ENCODE measurements at regions not wholly inside any gene's neighbourhood (a gene's known extent, or its start where the extent isn't known, plus 50 kb on each side); places are given as distances from the start of the nearest gene placed in this dataset.
"Not testable (repeated sequence)": the region's sequence is repeated elsewhere in the genome, so short reads cannot be mapped to it uniquely, and the experiment has no call there.

DNA sequence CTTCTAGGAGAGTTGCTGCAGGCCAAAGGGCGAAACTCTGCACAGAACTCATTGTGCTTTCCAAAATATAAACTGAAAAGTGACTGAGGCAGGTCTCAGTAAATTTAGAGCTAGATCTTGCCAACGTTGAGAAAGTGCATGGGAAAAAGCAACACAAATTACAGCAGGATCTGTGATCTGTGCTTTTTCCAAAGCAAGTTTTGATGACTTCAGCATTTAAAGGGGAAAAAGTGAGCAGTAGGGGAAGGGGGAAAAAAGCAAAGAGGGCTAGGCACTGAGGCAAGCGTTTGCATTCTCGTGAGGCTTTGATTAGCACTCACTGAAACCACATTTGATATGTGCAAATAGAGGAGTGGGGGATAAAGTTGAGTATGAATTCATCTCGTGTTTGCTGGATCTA, 351.5 kb upstream of the NPAP1 start:
- DNase-seq, result not testable (repeated sequence)

DNA sequence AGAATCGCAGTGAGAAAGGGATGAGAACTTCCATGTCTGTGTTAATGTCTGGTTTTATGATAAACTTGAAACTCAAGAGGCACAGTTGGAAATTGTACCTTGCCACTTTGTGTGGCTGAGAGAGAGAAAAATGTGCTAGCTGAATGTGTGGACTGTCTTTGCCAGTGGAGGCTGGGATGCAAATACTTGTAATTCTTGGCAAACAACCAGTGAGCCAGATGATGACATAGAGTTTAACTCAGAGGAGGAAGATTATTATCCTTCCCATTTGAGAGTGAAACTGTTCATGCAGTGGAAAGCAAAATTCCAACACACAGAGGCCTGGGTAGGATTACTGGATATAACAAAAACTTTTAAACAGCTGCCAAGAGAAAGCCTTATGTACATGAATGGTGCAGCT, 349.1 kb upstream of the NPAP1 start:
- not testable (repeated sequence) for DNase-seq

DNA sequence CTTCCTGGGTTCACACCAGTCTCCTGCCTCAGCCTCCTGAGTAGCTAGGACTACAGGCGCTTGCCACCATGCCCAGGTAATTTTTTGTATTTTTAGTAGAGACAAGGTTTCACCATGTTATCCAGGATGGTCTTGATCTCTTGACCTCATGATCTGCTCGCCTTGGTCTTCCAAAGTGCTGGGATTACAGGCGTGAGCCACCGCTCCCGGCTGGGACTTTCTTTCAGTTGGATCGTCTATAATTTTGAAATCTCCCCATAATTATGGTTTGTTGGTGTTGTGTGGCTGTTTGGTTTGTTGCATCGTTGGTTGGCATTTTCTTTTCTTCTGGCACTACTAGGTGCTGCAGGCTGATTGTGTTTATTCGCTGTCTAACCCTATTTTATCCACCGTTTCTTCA, 343.6 kb upstream of the NPAP1 start:
- DNase-seq, result not testable (repeated sequence)

DNA sequence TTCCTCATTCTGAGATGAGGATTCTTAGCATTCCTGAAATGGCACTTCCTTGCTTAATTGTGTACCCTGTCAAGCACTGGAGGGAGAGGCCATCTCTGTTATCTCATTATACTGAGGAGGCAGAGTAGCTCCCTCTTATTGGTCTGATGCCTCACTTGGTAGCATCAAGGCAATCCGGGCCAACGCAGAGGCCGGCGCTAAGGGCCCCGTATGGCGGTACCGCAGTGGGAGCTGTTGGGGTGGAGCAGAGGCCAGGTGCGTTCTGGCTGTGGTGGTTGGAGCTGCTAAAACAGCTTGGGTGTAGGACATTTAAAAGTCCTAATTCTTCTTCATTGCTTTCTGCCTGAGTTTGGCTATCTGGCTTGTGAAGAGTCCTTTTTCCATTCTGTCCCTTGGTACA, 333.7 kb upstream of the NPAP1 start:
- DNase-seq, result not testable (repeated sequence)

DNA sequence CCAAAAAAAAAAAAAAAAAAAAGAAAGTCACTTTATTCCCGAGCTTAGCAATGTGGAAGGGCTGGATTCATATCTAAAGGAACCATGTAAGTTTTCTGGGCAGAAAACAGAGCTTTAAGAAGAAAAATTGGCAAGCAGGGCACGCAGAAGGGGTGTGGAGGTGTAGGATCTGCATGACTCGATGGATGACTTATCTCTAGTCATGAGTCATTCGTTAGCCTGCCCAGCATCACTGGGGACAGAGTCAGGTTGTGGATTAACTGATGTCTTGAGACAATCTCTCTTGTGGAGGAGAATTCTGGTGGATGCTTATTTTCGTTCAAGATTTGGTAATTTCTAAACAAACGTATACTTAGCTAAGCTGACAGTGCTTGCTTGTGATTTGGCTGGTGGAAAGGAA, 322.8 kb upstream of the NPAP1 start:
- not testable (repeated sequence) for DNase-seq

DNA sequence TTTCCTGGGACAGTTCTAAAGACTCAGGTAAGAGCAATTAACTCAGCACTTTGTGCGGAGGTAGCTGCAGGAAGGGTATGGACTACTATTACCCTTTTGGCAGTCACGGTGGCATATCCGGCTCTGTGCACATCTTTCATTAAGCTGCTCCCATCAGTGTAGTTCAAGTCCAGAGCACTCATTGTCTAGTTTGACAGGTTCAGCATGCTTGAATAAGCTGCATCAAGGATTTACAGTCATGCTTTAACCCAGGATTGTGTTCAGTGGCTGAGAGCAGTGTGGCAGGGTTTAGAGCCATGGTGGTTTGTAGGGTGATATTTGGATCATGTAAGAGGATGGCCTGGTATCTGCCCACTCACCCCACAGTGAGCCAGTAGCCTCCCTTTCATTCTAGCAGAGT, 294.5 kb upstream of the NPAP1 start:
- DNase-seq, result not testable (repeated sequence)

DNA sequence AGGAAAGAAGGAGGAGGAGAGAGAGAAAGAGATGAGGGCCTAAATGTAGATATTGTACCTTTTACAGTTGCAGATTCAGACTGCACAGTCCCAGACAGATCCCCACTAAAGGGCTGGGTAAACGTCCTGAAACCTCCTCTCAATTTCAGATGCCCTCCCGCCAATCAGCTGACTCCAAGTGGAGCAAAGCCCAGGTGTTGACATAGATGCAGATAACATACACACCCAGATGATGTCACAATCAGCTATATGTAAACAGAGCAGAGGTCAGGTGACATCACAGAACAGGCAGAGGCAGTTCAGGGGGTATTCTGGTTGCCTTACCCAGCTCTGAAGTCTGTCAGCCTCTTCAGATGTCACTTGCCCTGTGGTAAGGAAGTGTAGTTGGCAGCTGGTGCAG, 290.3 kb upstream of the NPAP1 start:
- not testable (repeated sequence) for DNase-seq

DNA sequence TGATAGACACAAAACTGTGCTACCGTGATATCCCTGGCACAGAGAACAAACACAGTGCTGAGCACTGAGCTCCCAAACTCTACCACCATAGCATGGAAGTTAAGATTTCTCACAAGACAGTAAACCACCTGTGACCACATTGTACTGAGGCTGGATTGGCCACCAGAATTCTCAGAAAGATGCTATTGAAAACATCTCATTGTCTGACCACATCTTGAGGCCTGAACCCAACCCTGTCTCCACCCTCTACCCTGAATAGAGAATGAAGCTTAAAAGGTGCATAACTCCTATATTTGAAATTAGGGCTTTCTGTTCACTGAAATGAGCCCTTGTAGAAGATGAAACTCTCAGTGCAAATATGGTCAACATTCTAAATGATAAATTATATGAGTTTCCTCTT, 281.3 kb upstream of the NPAP1 start:
- no peak for DNase-seq

DNA sequence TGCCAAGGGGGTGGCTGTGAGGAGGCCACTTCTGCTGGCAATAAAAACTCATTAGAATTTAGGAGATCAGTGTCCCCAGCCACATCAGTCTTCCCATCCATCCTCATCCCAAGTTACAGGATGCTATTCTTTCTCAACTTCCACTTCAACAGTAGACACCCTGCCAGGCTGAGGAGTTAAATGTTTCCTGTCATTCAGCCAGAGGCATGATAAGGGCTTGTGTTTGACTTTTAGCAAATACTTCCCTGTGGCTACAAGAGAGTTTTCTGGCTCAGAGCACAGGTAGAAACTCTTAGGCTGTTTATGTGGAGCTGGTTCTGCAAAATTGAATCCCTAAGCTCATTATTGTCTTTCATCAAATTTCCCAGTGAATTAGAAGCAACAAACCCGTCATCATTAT, 262.9 kb upstream of the NPAP1 start:
- DNase-seq, result not testable (repeated sequence)

DNA sequence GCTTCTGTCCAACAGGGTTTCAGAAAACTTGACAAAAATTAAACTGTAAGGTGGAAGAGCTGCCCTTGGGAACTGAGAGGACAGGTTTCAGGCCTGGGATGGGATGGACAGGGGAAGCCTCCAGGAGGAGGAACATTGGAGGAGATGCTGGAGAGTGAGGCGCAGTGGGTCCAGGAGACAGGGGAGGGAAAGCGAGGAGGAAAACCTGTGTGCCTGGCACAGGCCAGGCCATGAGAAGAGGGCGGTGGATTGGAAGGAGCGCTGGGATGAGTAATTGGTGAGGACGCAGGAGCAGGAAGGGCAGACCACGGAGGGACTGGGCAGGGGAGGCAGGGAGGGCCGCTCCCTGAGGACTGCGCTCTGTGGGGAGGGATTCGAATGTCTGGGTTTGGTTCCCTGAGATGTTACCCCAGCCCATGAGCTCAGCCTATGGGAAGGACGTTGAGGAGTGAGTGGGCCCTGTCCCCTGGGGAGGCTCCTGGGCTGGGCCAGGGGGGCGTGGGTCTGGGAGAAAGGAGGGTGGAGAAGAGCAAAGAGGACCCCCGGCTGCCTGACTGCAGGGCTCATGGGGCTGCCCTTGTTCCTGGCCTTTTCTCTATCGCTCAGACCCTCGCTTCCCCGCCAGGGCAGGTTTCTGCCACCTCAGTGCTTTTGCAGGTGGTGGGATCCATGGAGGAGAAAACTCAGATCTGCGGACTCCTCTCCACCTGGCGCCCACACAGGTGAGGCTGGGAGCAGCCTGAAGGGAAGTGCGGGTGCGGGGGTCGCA, 249.1 kb upstream of the NPAP1 start:
- not testable (repeated sequence) for DNase-seq

DNA sequence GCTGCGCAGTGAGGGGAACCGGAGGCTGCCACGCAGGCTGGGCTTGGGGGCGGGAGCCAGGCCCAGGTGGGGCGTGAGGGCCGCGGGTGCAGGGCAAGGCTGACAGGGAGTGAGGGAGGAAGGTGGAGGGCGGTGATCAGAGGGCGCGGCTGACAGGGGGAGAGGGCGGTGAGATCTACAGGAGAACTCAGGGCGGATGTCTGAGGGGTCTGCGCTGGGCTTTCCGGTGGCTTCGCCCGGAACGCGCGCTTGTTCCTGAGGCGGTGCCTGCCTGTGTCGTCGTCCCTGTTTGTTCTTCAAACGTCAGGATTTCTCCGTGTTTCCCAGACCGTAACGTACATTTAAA, 248.5 kb upstream of the NPAP1 start:
- DNase-seq, result not testable (repeated sequence)

DNA sequence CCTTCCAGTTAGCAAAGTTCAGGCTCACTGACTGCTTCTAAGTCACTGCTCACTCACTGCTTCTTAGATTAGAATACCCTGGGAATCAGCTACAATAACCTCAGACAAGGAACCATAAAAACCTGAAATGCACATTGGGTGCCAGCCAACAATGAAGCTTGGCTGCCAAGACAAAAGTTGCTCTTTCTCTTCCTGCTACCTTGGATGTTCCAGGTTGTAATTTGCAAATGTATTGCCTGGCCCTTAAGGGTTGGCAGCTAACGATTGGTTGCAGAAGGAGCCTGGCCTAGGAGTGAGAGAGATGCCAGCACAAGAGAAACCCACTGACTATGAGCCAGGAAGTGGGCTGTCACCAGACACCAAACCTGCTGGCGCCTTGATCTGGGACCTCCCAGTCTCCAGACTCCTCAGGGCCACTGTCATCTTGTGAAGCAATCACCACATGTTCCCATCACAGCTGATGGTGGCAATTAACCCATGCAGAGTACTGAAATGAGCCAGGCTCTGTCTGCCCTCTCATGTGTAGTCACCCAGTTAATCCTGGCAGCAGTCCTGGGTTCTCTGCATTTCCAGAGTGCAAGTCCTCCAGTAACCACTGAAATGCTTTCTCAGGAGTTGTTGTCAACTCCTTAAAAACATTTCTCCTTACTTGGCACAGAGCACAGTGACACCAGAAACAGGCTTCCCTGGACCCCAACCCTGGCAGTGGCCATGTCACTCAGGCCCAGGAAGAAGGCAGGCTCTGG, 240.3 kb upstream of the NPAP1 start:
- DNase-seq, result not testable (repeated sequence)

DNA sequence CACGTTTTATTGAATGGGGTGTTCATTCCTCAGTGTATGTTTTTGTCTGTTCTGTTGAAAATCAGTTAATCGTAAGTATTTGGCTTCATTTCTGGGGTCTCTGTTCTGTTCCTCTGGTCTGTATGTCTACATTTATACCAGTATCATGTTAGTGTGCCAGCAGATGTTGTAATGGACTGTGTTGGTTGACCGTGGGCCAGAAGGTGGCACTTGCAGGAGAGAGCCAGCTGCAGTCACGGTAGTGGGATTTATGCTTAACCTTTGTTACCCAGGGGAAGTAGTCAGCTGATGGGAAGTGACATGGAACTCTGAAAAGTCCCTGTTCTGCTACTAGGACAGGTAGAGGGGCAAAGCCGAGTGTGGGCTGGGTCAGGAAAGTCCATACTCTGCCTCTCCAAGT, 238.3 kb upstream of the NPAP1 start:
- DNase-seq, result not testable (repeated sequence)

DNA sequence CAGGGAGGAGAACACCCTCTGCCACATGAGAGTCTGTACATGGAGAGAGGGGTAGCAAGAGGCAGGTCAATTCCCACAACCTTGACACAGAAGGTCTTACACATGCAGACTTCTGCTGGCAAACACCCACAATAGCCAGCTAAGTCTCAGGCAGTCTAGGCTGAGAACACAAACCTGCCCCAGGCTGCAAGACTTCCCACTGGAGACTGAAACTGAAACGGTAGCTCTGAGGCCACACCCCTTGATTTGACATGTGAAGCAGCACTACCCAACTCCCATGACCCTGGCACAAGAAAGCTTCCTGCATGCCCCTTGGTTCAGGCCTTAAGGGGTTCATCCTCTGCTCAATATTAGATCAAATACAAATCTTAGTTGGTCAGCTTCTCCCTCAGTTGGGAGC, 237.8 kb upstream of the NPAP1 start:
- DNase-seq, result not testable (repeated sequence)

DNA sequence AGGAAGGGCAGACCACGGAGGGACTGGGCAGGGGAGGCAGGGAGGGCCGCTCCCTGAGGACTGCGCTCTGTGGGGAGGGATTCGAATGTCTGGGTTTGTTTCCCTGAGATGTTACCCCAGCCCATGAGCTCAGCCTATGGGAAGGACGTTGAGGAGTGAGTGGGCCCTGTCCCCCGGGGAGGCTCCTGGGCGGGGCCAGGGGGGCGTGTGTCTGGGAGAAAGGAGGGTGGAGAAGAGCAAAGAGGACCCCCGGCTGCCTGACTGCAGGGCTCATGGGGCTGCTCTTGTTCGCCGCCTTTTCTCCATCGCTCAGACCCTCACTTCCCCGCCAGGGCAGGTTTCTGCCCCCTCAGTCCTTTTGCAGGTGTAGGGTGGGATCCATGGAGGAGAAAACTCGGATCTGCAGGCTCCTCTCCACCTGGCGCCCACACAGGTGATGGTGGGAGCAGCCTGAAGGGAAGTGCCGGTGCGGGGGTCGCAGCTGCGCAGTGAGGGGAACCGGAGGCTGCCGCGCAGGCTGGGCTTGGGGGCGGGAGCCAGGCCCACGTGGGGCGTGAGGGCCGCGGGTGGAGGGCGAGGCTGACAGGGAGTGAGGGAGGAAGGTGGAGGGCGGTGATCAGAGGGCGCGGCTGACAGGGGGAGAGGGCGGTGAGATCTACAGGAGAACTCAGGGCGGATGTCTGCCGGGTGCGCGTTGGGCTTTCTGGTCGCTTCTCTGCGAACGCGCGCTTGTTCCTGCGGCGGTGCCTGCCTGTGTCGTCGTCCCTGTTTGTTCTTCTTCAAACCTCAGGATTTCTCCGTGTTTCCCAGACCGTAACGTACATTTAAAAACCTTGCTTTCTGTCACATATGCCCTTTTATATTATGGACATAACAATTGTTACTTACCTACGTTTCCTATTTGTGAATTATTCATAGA, 198.2 kb upstream of the NPAP1 start:
- not testable (repeated sequence) for DNase-seq

DNA sequence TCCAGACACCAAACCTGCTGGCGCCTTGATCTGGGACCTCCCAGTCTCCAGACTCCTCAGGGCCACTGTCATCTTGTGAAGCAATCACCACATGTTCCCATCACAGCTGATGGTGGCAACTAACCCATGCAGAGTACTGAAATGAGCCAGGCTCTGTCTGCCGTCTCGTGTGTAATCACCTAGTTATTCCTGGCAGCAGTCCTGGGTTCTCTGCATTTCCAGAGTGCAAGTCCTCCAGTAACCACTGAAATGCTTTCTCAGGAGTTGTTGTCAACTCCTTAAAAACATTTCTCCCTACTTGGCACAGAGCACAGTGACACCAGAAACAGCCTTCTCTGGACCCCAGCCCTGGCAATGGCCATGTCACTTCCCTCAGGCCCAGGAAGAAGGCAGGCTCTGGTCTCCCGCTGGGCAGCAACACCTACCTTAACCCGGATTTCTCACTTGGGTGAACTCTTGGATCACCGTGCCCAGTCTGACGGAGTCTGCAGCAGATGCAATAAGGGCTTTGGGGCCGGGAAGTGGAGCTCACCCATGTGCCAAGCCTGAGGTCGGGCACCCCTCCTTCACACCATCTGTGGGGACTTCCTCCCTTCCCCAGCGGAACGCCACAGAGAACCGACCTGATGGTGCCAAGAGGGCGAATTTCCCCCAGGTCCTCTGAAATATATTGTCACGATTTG, 189.5 kb upstream of the NPAP1 start:
- not testable (repeated sequence) for DNase-seq

DNA sequence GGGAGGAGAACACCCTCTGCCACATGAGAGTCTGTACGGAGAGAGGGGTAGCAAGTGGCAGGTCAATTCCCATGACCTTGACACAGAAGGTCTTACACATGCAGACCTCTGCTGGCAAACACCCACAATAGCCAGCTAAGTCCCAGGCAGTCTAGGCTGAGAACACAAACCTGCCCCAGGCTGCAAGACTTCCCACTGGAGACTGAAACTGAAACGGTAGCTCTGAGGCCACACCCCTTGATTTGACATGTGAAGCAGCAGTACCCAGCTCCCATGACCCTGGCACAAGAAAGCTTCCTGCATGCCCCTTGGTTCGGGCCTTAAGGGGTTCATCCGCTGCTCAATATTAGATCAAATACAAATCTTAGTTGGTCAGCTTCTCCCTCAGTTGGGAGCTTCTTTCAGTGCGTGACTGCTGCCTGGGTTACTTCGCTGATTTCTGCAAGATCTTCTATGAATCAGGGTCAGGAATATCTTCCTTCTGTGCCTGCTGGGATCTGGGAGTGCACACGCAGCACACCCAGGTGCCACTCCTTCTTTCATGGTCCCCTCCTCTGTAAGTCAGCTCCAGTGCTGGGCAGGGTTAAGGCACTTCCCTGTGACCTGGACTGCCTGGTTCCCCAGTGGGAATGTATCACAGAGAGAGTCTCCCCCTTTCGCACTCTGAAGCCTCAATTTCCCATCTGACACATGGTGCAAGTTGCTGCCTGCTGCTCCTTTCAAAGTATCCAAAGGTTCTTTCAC, 187.2 kb upstream of the NPAP1 start:
- DNase-seq, result not testable (repeated sequence)

DNA sequence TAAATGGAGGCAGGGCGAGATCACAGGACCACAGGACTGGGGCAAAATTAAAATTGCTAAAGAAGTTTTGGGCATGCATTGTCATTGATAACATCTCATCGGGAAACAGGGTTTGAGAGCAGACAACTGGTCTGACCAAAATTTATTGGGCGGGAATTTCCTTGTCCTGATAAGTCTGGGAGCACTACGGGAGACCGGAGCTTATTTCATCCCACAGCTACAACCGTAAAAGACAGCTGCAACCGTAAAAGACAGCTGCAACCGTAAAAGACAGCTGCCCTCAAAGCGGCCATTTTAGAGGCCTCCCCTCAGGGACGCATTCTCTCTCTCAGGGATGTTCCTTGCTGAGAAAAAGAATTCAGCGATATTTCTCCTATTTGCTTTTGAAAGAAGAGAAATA, 170.4 kb upstream of the NPAP1 start:
- not testable (repeated sequence) for DNase-seq

DNA sequence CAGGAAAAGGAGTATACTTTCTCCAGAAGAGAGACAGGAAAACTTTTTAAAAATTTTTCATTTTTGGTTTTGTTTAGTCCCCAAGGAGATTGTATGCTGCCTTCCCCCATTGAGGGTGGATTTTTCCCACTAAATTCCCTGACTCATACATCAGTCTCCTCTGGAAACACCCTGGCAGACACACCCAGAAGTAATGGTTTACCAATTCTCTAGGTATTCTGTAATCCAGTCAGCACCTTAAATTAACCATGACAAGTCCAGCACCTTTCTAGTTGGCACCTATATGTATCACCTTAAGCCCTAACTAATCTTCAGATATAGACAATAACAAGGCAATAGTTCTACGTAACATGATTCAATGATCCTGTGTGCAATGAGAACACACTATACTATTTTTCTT, 165.9 kb upstream of the NPAP1 start:
- not testable (repeated sequence) for DNase-seq

DNA sequence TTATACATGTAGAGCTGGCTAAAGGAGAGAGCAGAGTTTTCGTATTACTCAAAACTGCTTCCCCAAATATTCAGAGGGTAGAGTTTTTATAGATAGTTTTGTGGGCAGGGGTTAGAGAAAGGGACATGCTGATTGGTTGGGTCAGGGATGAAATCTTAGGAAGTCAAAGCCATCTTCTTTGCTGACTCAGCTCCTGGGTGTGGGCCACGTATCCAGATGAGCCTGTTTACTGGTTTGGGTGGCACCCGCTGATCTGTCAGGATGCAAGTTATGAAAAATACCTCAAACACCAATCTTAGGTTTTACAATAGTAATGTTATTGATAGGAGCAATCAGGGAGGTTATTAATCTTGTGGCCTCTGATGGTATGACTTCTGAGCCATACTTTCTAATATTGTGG, 164.0 kb upstream of the NPAP1 start:
- DNase-seq, result not testable (repeated sequence)

DNA sequence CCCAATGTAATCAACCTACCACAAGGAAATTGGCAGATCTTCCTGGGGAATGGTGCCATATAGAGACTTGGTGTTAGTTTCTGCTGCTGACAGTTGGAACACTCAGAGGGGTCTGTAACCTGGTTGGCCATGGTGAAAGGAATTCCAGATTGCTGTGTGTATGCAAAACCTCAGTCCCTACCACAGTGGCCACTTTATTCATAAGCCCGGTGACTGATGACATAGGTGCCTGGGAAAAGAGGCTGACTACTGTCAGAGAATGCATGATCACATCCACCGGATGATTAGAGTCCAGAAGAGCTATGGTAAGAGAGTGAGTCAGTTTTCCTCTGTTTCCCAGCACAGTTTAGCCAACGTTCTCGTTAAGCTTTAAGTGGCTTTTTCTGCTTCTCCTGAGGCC, 156.8 kb upstream of the NPAP1 start:
- not testable (repeated sequence) for DNase-seq

DNA sequence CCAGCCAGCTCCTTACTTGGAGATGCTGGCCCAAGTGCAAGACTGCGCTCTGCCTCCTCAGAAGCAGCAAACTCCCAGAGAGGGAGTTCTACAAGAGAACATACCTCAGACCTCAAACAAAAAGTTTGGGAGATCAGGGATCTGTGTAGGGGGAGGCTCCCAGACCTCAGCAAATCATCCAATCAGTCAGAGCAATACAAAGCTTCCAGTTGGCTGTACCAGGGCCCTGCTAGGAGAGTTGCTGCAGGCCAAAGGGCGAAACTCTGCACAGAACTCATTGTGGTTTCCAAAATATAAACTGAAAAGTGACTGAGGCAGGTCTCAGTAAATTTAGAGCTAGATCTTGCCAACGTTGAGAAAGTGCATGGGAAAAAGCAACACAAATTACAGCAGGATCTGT, 144.3 kb upstream of the NPAP1 start:
- not testable (repeated sequence) for DNase-seq

All from SW 1271 (cell line).